ENCODE measurements at regions not wholly inside any gene's neighbourhood (a gene's known extent, or its start where the extent isn't known, plus 50 kb on each side); places are given as distances from the start of the nearest gene placed in this dataset.

- TF ChIP-seq MYNN (CRISPR knock-in tag; IDR thresholded peaks at IDR 0.05; ENCODE audit: low read depth) (no peak), ZNF501 (CRISPR knock-in tag; IDR thresholded peaks at IDR 0.05) (0 out of 2 replicates have a peak, but pooled peaks have one; percentile 42), ZNF790 (CRISPR knock-in tag; IDR thresholded peaks at IDR 0.05; ENCODE audit: borderline replicate concordance) (no peak), ZEB1 (IDR thresholded peaks at IDR 0.05; ENCODE audit: insufficient replicate concordance, low read depth) (no peak), GPN1 (CRISPR knock-in tag; IDR thresholded peaks at IDR 0.05; ENCODE audit: borderline replicate concordance) (no peak), MIXL1 (CRISPR knock-in tag; IDR thresholded peaks at IDR 0.05) (peak; percentile 37; the same call in 1 of the 2 replicates), ZNF670 (CRISPR knock-in tag; IDR thresholded peaks at IDR 0.05; ENCODE audit: borderline replicate concordance) (no peak), CEBPB (IDR thresholded peaks at IDR 0.05; ENCODE audit: borderline replicate concordance, low read depth, low read length) (peak; percentile 82), MNT (IDR thresholded peaks at IDR 0.05) (no peak), ZNF549 (CRISPR knock-in tag; IDR thresholded peaks at IDR 0.05) (no peak), ZSCAN21 (CRISPR knock-in tag; IDR thresholded peaks at IDR 0.05; ENCODE audit: borderline replicate concordance) (no peak), STAT6 (CRISPR knock-in tag; IDR thresholded peaks at IDR 0.05; ENCODE audit: borderline replicate concordance) (no peak), ZFY (CRISPR knock-in tag; IDR thresholded peaks at IDR 0.05) (no peak), PAX8 (CRISPR knock-in tag; IDR thresholded peaks at IDR 0.05; ENCODE audit: borderline replicate concordance) (no peak), ONECUT2 (CRISPR knock-in tag; IDR thresholded peaks at IDR 0.05) (no peak), HMG20B (CRISPR knock-in tag; conservative IDR thresholded peaks at IDR 0.05) (no peak), PITX1 (CRISPR knock-in tag; IDR thresholded peaks at IDR 0.05) (peak; percentile 52; the same call in 1 of the 2 replicates), ZNF160 (CRISPR knock-in tag; IDR thresholded peaks at IDR 0.05) (no peak), MATR3 (CRISPR knock-in tag; IDR thresholded peaks at IDR 0.05) (no peak), RARA (CRISPR knock-in tag; IDR thresholded peaks at IDR 0.05) (peak; percentile 25; the same call in 1 of the 2 replicates), CEBPG (CRISPR knock-in tag; IDR thresholded peaks at IDR 0.05) (peak; percentile 49), RFX5 (IDR thresholded peaks at IDR 0.05; ENCODE audit: low read depth, low read length) (no peak), HIVEP1 (CRISPR knock-in tag; IDR thresholded peaks at IDR 0.05) (no peak), ARID3A (IDR thresholded peaks at IDR 0.05; ENCODE audit: low read depth, low read length) (peak; percentile 51), MAZ (IDR thresholded peaks at IDR 0.05; ENCODE audit: borderline replicate concordance, low read depth, low read length) (no peak), MAZ (CRISPR knock-in tag; IDR thresholded peaks at IDR 0.05; ENCODE audit: low read depth) (no peak), ISL2 (CRISPR knock-in tag; IDR thresholded peaks at IDR 0.05) (no peak)
These were observed 66.6 kb upstream of the RPH3AL start (continued) for GRCh38 chr17:419073-419735.

Data from HepG2 (cell line).